ENCODE measurements at regions not wholly inside any gene's neighbourhood (a gene's known extent, or its start where the extent isn't known, plus 50 kb on each side); places are given as distances from the start of the nearest gene placed in this dataset.

DNA sequence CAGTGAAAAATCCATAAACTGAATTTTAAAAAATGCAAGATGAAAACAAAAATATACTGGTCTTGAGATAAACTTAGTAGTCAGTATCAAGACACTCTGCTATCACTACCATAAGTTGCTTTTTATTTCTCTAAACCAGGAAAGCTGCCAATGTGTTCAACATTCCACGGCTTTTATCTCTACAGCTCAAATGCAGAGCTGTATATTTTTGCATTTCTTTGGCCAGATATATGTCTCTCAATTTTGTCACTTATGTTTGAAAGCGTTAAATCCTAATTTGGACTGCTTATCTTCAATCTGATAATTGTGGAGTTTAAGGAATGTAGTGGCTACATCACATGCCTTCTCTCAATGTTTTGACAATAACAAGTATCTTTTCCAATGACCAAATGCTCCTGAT lies 609.5 kb downstream of the EPHA4 start:
- H3F3A ChIP-seq (ENCODE audit: insufficient read depth, low read length, poor library complexity, severe bottlenecking), result no peaks in the 10 kb centered on the region
- H3K9me3 ChIP-seq (ENCODE audit: low read length), result no peaks in the 10 kb centered on the region
- no peaks in the 10 kb centered on the region for H3K36me3 ChIP-seq (ENCODE audit: insufficient read depth, low read length)
- no peak overlapping the region for H3K4me2 ChIP-seq (ENCODE audit: low read length)
- H3K9ac ChIP-seq (ENCODE audit: low read length), result no peak overlapping the region
- no peak overlapping the region for H2AFZ ChIP-seq (ENCODE audit: low read depth, low read length)
- H3K27ac ChIP-seq (ENCODE audit: low read length), result no peak overlapping the region
- no peaks in the 10 kb centered on the region for H3K9me2 ChIP-seq (ENCODE audit: insufficient read depth, low read length)
- H3K4me3 ChIP-seq (ENCODE audit: low read length), result no peak overlapping the region
- no peaks in the 10 kb centered on the region for H3K79me2 ChIP-seq (replicated peaks; ENCODE audit: insufficient read depth, low read length)
- TF ChIP-seq EP300 (conservative IDR thresholded peaks at IDR 0.05; ENCODE audit: poor library complexity, severe bottlenecking), result no peak
- TF ChIP-seq POLR2AphosphoS5 (IDR thresholded peaks at IDR 0.05), result no peak
- TF ChIP-seq TAF1 (IDR thresholded peaks at IDR 0.05; ENCODE audit: low read depth), result no peak
- TF ChIP-seq, protein P1, sequence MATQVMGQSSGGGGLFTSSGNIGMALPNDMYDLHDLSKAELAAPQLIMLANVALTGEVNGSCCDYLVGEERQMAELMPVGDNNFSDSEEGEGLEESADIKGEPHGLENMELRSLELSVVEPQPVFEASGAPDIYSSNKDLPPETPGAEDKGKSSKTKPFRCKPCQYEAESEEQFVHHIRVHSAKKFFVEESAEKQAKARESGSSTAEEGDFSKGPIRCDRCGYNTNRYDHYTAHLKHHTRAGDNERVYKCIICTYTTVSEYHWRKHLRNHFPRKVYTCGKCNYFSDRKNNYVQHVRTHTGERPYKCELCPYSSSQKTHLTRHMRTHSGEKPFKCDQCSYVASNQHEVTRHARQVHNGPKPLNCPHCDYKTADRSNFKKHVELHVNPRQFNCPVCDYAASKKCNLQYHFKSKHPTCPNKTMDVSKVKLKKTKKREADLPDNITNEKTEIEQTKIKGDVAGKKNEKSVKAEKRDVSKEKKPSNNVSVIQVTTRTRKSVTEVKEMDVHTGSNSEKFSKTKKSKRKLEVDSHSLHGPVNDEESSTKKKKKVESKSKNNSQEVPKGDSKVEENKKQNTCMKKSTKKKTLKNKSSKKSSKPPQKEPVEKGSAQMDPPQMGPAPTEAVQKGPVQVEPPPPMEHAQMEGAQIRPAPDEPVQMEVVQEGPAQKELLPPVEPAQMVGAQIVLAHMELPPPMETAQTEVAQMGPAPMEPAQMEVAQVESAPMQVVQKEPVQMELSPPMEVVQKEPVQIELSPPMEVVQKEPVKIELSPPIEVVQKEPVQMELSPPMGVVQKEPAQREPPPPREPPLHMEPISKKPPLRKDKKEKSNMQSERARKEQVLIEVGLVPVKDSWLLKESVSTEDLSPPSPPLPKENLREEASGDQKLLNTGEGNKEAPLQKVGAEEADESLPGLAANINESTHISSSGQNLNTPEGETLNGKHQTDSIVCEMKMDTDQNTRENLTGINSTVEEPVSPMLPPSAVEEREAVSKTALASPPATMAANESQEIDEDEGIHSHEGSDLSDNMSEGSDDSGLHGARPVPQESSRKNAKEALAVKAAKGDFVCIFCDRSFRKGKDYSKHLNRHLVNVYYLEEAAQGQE (IDR thresholded peaks at IDR 0.05; ENCODE audit: borderline replicate concordance), result no peak
- no peak for TF ChIP-seq MXI1 (conservative IDR thresholded peaks at IDR 0.05; ENCODE audit: poor library complexity, severe bottlenecking)
- H3K27me3 ChIP-seq (ENCODE audit: insufficient read depth, low read depth, low read length), result no peaks in the 10 kb centered on the region
- no peaks in the 10 kb centered on the region for H4K20me1 ChIP-seq (ENCODE audit: insufficient read depth)

- no peak overlapping the region for H3K4me3 ChIP-seq (ENCODE audit: low read length)
- H3K79me2 ChIP-seq (replicated peaks; ENCODE audit: insufficient read depth, low read length), result no peaks in the 10 kb centered on the region
- H3K4me2 ChIP-seq (ENCODE audit: low read length), result no peak overlapping the region
- H2AFZ ChIP-seq (ENCODE audit: low read depth, low read length), result no peak overlapping the region
- H3K9me3 ChIP-seq (ENCODE audit: low read length), result no peaks in the 10 kb centered on the region
- no peaks in the 10 kb centered on the region for H3K27me3 ChIP-seq (ENCODE audit: insufficient read depth, low read depth, low read length)
- H3K36me3 ChIP-seq (ENCODE audit: insufficient read depth, low read length), result no peaks in the 10 kb centered on the region
- no peaks in the 10 kb centered on the region for H4K20me1 ChIP-seq (ENCODE audit: insufficient read depth)
- no peak overlapping the region for H3K9ac ChIP-seq (ENCODE audit: low read length)
- TF ChIP-seq MXI1 (conservative IDR thresholded peaks at IDR 0.05; ENCODE audit: poor library complexity, severe bottlenecking), result no peak
- no peak for TF ChIP-seq TAF1 (IDR thresholded peaks at IDR 0.05; ENCODE audit: low read depth)
- TF ChIP-seq EP300 (conservative IDR thresholded peaks at IDR 0.05; ENCODE audit: poor library complexity, severe bottlenecking), result no peak
- TF ChIP-seq SMC3 (conservative IDR thresholded peaks at IDR 0.05; ENCODE audit: poor library complexity), result no peak
- TF ChIP-seq, protein P2, sequence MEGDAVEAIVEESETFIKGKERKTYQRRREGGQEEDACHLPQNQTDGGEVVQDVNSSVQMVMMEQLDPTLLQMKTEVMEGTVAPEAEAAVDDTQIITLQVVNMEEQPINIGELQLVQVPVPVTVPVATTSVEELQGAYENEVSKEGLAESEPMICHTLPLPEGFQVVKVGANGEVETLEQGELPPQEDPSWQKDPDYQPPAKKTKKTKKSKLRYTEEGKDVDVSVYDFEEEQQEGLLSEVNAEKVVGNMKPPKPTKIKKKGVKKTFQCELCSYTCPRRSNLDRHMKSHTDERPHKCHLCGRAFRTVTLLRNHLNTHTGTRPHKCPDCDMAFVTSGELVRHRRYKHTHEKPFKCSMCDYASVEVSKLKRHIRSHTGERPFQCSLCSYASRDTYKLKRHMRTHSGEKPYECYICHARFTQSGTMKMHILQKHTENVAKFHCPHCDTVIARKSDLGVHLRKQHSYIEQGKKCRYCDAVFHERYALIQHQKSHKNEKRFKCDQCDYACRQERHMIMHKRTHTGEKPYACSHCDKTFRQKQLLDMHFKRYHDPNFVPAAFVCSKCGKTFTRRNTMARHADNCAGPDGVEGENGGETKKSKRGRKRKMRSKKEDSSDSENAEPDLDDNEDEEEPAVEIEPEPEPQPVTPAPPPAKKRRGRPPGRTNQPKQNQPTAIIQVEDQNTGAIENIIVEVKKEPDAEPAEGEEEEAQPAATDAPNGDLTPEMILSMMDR (IDR thresholded peaks at IDR 0.05; ENCODE audit: poor library complexity, severe bottlenecking), result no peak
- no peak for TF ChIP-seq RAD21 (conservative IDR thresholded peaks at IDR 0.05)
- TF ChIP-seq POLR2AphosphoS5 (IDR thresholded peaks at IDR 0.05), result no peak
- no peak for TF ChIP-seq EZH2 (IDR thresholded peaks at IDR 0.05; ENCODE audit: borderline replicate concordance, insufficient read depth, low read length, poor library complexity, severe bottlenecking)
- TF ChIP-seq, protein P1 (IDR thresholded peaks at IDR 0.05; ENCODE audit: borderline replicate concordance), result no peak
- H3K27ac ChIP-seq (ENCODE audit: low read length), result no peak overlapping the region
- H3K9me2 ChIP-seq (ENCODE audit: insufficient read depth, low read length), result no peaks in the 10 kb centered on the region
- H3F3A ChIP-seq (ENCODE audit: insufficient read depth, low read length, poor library complexity, severe bottlenecking), result no peaks in the 10 kb centered on the region
These were observed 609.0 kb downstream of the EPHA4 start for GRCh38 chr2:220963076-220963475.
